Osteoblast (primary cell): ENCODE measurements at regions not wholly inside any gene's neighbourhood (a gene's known extent, or its start where the extent isn't known, plus 50 kb on each side); places are given as distances from the start of the nearest gene placed in this dataset.

Source experiments
- DNase-seq: peaks from one replicate; pipeline ENCODE4 v3.0.0; 2011; ENCODE audit warnings: low spot score, mixed read lengths; ENCODE audit not compliant: insufficient read length; ENCODE audit errors: missing footprints
- H2AFZ ChIP-seq: 2 replicates; pipeline ENCODE4 v1.6.0; 2011; ENCODE audit warnings: mild to moderate bottlenecking, low read length
- H3K27ac ChIP-seq: 2 replicates; pipeline ENCODE4 v1.5.1; 2011; ENCODE audit warnings: mild to moderate bottlenecking, low read depth, low read length, moderate library complexity
- H3K27me3 ChIP-seq: 2 replicates; pipeline ENCODE4 v1.6.0; 2012; ENCODE audit warnings: mild to moderate bottlenecking, control low read depth, inconsistent platforms, low read length, moderate library complexity; ENCODE audit not compliant: insufficient read depth
- H3K36me3 ChIP-seq: 2 replicates; pipeline ENCODE4 v1.5.1; 2011; ENCODE audit warnings: mild to moderate bottlenecking, low read length, control low read depth, moderate library complexity; ENCODE audit not compliant: insufficient read depth
- H3K4me1 ChIP-seq: 2 replicates; pipeline ENCODE4 v1.5.1; 2011; ENCODE audit warnings: mild to moderate bottlenecking, low read length, control low read depth, moderate library complexity; ENCODE audit not compliant: insufficient read depth
- H3K4me2 ChIP-seq: 2 replicates; pipeline ENCODE4 v1.6.0; 2011; ENCODE audit warnings: mild to moderate bottlenecking, low read length; ENCODE audit not compliant: insufficient read depth
- H3K4me3 ChIP-seq: fragments of 200-600 bp; sonication (generic); 3 replicates; pipeline ENCODE4 v1.5.1; 2012; ENCODE audit warnings: mild to moderate bottlenecking, low read length, inconsistent platforms; ENCODE audit not compliant: insufficient read depth
- H3K79me2 ChIP-seq: 2 replicates; pipeline ENCODE4 v1.6.0; 2012; ENCODE audit warnings: mild to moderate bottlenecking, low read length, control low read depth, inconsistent platforms; ENCODE audit not compliant: insufficient read depth
- H3K9me3 ChIP-seq: 2 replicates; pipeline ENCODE4 v1.5.1; 2011; ENCODE audit warnings: low read depth, low read length, control low read depth
- H4K20me1 ChIP-seq: 2 replicates; pipeline ENCODE4 v1.6.0; 2012; ENCODE audit warnings: mild to moderate bottlenecking, low read length, control low read depth; ENCODE audit not compliant: insufficient read depth
- CTCF ChIP-seq: IDR thresholded peaks from 2 replicates; pipeline ENCODE4 v1.5.1; 2011; ENCODE audit warnings: mild to moderate bottlenecking, low read depth, low read length, moderate library complexity; ENCODE audit errors: extremely low read depth

GRCh38 chr21:41100826-41101550, 67.0 kb upstream of the BACE2 start:
- TF ChIP-seq CTCF = no peak
- Histone ChIP-seq H4K20me1 (no peaks in the 10 kb centered on the region), H2AFZ (no peak overlapping the region), H3K4me1 (no peaks in the 10 kb centered on the region), H3K4me3 (no peak overlapping the region), H3K4me2 (no peak overlapping the region), H3K36me3 (no peaks in the 10 kb centered on the region), H3K79me2 (no peaks in the 10 kb centered on the region), H3K27me3 (no peaks in the 10 kb centered on the region), H3K9me3 (no peaks in the 10 kb centered on the region), H3K27ac (no peak overlapping the region)
- DNase-seq = no peak

GRCh38 chr21:41102281-41102680, 65.7 kb upstream of the BACE2 start:
- Histone ChIP-seq H3K4me2 (no peak overlapping the region), H3K27ac (no peak overlapping the region), H3K79me2 (no peaks in the 10 kb centered on the region), H4K20me1 (no peaks in the 10 kb centered on the region), H2AFZ (no peak overlapping the region), H3K4me3 (no peak overlapping the region), H3K27me3 (no peaks in the 10 kb centered on the region), H3K9me3 (no peaks in the 10 kb centered on the region), H3K36me3 (no peaks in the 10 kb centered on the region), H3K4me1 (no peaks in the 10 kb centered on the region)
- DNase-seq = no peak
- TF ChIP-seq CTCF = no peak

- H2AFZ ChIP-seq = no peak overlapping the region
- no peaks in the 10 kb centered on the region for H3K36me3 ChIP-seq
- no peak overlapping the region for H3K4me3 ChIP-seq
- no peaks in the 10 kb centered on the region for H3K27me3 ChIP-seq
- H3K27ac ChIP-seq = no peak overlapping the region
- no peaks in the 10 kb centered on the region for H3K79me2 ChIP-seq
- no peak for TF ChIP-seq CTCF
- peaks cover under 1% of the 10 kb centered on the region for H3K4me1 ChIP-seq
- H3K4me2 ChIP-seq = no peak overlapping the region
- H4K20me1 ChIP-seq = no peaks in the 10 kb centered on the region
- DNase-seq = no peak
- H3K9me3 ChIP-seq = no peaks in the 10 kb centered on the region
Measured at GRCh38 chr21:41107602-41108001, 60.4 kb upstream of the BACE2 start.

- no peak for TF ChIP-seq CTCF
- no peak overlapping the region for H2AFZ ChIP-seq
- no peaks in the 10 kb centered on the region for H3K36me3 ChIP-seq
- H3K4me3 ChIP-seq = no peak overlapping the region
- H4K20me1 ChIP-seq = no peaks in the 10 kb centered on the region
- no peak overlapping the region for H3K4me2 ChIP-seq
- H3K27me3 ChIP-seq = no peaks in the 10 kb centered on the region
- peaks cover 13% of the 10 kb centered on the region for H3K4me1 ChIP-seq
- no peaks in the 10 kb centered on the region for H3K79me2 ChIP-seq
- no peak overlapping the region for H3K27ac ChIP-seq
- no peaks in the 10 kb centered on the region for H3K9me3 ChIP-seq
- no peak for DNase-seq
Measured at GRCh38 chr21:41108668-41109585, 59.0 kb upstream of the BACE2 start.
